ENCODE measurements at regions not wholly inside any gene's neighbourhood (a gene's known extent, or its start where the extent isn't known, plus 50 kb on each side); places are given as distances from the start of the nearest gene placed in this dataset.
A peak's percentile ranks its signal among the peaks of the same experiment; 100 is the strongest.

GRCh38 chr11:70711095-70711910, 313.0 kb downstream of the CTTN start:
- DNase-seq = no peak

- DNase-seq = no peak
Observed at GRCh38 chr11:70711911-70712185, 313.5 kb downstream of the CTTN start.

- DNase-seq = no peak
Observed at GRCh38 chr11:70712471-70712870, 314.1 kb downstream of the CTTN start.

GRCh38 chr11:70713086-70713835, 314.9 kb downstream of the CTTN start:
- no peak for DNase-seq

- DNase-seq = no peak
Observed at GRCh38 chr11:70713988-70714665, 315.8 kb downstream of the CTTN start.

GRCh38 chr11:70715166-70715951, 317.0 kb downstream of the CTTN start:
- no peak for DNase-seq

- no peak for DNase-seq
Observed at GRCh38 chr11:70716216-70716615, 317.9 kb downstream of the CTTN start.

- DNase-seq = no peak
Observed at GRCh38 chr11:70716986-70717775, 318.9 kb downstream of the CTTN start.

GRCh38 chr11:70717936-70718595, 319.7 kb downstream of the CTTN start:
- no peak for DNase-seq

GRCh38 chr11:70719516-70719915, 321.2 kb downstream of the CTTN start:
- no peak for DNase-seq

- no peak for DNase-seq
Observed at GRCh38 chr11:70720281-70720680, 322.0 kb downstream of the CTTN start.

- no peak for DNase-seq
Observed at GRCh38 chr11:70721006-70721405, 322.7 kb downstream of the CTTN start.

- DNase-seq = peak; percentile 18
Observed at GRCh38 chr11:70725278-70725677, 326.9 kb downstream of the CTTN start.

GRCh38 chr11:70725739-70726138, 327.4 kb downstream of the CTTN start:
- peak; percentile 6 for DNase-seq

GRCh38 chr11:70727021-70727420, 328.7 kb downstream of the CTTN start:
- DNase-seq = no peak

GRCh38 chr11:70727899-70728620, 329.7 kb downstream of the CTTN start:
- DNase-seq = no peak

- peak; percentile 4 for DNase-seq
Observed at GRCh38 chr11:70729949-70730348, 331.6 kb downstream of the CTTN start.

- peak; percentile 7 for DNase-seq
Observed at GRCh38 chr11:70730411-70730810, 332.1 kb downstream of the CTTN start.

GRCh38 chr11:70731271-70732022, 333.1 kb downstream of the CTTN start:
- DNase-seq = no peak
